ENCODE measurements at regions not wholly inside any gene's neighbourhood (a gene's known extent, or its start where the extent isn't known, plus 50 kb on each side); places are given as distances from the start of the nearest gene placed in this dataset.

DNA sequence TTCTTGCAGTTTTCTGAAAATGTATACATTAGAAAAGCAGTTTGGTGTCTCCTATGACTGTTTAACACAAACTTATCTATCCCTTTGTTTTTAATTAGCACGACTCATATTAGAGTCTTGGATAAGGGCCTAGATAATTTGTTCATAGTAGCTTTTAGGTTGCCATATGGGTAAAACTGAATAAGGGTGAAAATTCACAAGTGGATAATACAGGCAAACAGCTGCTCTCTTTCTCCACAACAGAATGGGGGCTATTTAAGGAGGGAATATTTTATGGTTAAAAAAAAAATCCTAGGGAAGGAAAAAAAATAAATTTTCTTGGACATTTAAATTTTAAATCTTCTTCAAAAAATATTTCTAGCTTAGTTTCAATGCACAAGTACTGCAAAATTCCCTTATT, 1416.1 kb downstream of the GATA3 start:
- TF ChIP-seq Cebpa-rat (IDR thresholded peaks at IDR 0.05), result no peak
- H3K4me3 ChIP-seq, result no peak overlapping the region

DNA sequence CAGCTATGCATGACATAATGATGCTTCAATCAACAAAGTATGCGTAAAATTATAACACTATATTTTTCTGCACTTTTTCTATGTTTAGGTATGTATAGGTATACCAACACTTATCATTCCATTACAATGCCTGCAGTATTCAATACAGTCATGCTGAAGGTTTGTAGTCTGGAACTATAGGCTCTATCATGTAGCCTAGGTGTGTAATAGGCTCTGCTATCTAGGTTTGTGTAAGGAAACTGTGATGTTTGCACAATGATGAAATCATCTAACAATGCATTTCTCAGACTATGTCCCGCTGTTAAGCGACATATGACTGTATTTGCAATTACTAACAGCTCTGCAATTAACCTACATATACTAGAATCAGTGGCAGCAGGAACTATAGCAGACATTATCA, 1447.5 kb downstream of the GATA3 start:
- Histone ChIP-seq H3K9me3 (replicated peaks in 1 of 11) (no peaks in the 10 kb centered on the region), H3K9ac (no peak overlapping the region), H3K36me3 (no peaks in the 10 kb centered on the region), H3K4me2 (no peak overlapping the region), H3K27me3 (no peaks in the 10 kb centered on the region), H3K4me3 (no peak overlapping the region), H3K4me1 (no peaks in the 10 kb centered on the region), H3K27ac (no peak overlapping the region), H4K20me1 (no peaks in the 10 kb centered on the region)
- no peak for TF ChIP-seq Cebpa-rat (IDR thresholded peaks at IDR 0.05)

More for the DNA sequence above, 1416.1 kb downstream of the GATA3 start:
- Histone ChIP-seq H3K9ac (no peak overlapping the region), H3K4me1 (no peaks in the 10 kb centered on the region), H3K27me3 (no peaks in the 10 kb centered on the region), H3K27ac (no peak overlapping the region), H3K9me3 (replicated peaks in 1 of 11) (no peaks in the 10 kb centered on the region), H3K36me3 (no peaks in the 10 kb centered on the region), H4K20me1 (no peaks in the 10 kb centered on the region), H3K4me2 (no peak overlapping the region)

DNA sequence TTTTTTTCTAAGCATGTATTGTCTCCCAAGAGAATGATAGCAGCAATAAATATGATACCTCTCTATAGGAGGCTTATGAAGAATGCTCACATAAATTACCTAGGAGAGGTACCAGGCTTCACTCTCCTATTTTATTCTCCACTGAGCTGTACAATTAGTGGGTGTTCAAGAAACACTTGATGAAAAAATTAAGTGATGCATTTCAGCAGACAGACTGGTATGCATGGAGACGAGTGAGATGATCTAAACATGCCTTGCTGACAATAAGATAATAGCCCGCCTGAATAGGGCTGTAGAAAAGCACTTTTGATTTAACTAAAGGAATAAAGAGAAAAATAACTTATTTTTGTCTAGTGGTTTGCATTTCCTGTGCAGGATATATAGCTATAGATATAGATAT, 1449.7 kb downstream of the GATA3 start:
- no peak overlapping the region for H3K9ac ChIP-seq
- H3K27ac ChIP-seq, result no peak overlapping the region
- no peaks in the 10 kb centered on the region for H4K20me1 ChIP-seq
- no peaks in the 10 kb centered on the region for H3K9me3 ChIP-seq (replicated peaks in 1 of 11)
- no peaks in the 10 kb centered on the region for H3K4me1 ChIP-seq
- H3K27me3 ChIP-seq, result no peaks in the 10 kb centered on the region
- no peak overlapping the region for H3K4me2 ChIP-seq
- no peaks in the 10 kb centered on the region for H3K36me3 ChIP-seq
- H3K4me3 ChIP-seq, result no peak overlapping the region
- no peak for TF ChIP-seq Cebpa-rat (IDR thresholded peaks at IDR 0.05)

DNA sequence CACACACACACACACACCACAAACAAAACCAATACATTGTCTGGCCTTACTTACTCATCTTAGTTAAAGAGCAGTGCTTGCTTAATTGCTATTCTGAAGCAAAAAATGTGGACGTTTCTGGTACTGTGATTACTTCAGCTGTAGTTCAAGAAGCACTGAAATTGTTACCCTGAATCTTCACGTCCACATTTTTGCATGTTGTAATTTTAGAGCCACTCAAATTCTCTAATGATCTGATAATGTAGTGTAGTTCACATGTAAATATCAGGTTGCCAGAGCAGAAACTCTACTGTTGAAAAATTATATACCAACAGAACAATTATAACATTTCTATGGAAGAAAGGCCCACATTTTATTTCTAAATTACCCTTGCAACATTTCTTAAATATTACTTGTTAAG, 1451.1 kb downstream of the GATA3 start:
- Histone ChIP-seq H3K9me3 (replicated peaks in 1 of 11) (no peaks in the 10 kb centered on the region), H3K36me3 (no peaks in the 10 kb centered on the region), H4K20me1 (no peaks in the 10 kb centered on the region), H3K27ac (no peak overlapping the region), H3K9ac (no peak overlapping the region), H3K4me2 (no peak overlapping the region), H3K4me1 (peaks cover 0 to 5% (median 0%) of the 10 kb centered on the region in 10 experiments; a peak in 1 of 20 replicates), H3K27me3 (no peaks in the 10 kb centered on the region), H3K4me3 (no peak overlapping the region)
- TF ChIP-seq Cebpa-rat (IDR thresholded peaks at IDR 0.05), result no peak

DNA sequence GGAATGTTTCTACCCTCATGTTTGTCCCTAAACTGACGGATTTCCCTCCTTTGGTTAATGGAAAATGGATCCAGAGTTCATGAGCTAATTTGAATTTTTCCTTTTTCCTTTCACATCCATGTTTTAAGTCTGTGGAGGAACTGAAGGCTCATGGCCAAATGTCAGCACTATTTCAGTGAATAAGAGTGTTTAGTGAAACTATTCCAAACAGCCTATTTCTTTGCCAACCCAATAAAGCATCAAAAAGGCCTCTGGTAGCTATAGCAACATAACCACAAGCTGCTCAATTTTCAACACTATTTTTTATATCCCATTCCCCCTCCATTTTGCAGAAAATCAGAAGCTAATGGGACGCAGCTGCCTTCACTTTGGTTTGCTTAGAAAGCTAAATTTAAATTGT, 1454.1 kb downstream of the GATA3 start:
- H3K9ac ChIP-seq, result no peak overlapping the region
- H3K36me3 ChIP-seq, result no peaks in the 10 kb centered on the region
- H3K27me3 ChIP-seq, result no peaks in the 10 kb centered on the region
- no peak overlapping the region for H3K4me3 ChIP-seq
- H3K4me2 ChIP-seq, result no peak overlapping the region
- no peak overlapping the region for H3K27ac ChIP-seq
- peaks cover 0 to 5% (median 0%) of the 10 kb centered on the region in 10 experiments; a peak in 1 of 20 replicates for H3K4me1 ChIP-seq
- no peak for TF ChIP-seq Cebpa-rat (IDR thresholded peaks at IDR 0.05)
- no peaks in the 10 kb centered on the region for H3K9me3 ChIP-seq (replicated peaks in 1 of 11)
- H4K20me1 ChIP-seq, result no peaks in the 10 kb centered on the region

DNA sequence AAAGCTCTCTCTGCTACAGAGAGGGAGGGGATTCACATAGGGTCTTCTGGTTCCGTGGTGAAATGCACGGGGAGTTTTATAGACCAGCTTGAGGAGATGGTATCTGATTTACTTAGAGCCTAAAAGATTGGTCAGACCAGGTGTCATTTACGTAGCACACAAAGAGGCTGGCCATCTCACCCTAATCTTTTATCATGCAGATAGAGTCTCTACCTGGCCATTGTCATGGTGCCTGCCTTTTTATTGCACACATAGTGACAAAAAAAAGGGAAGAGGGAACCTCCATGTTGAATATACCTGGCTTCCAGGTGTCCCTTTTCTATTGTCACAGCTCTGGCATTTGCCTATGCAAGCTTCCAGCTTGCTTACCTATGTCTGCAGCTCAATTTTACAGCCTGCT, 1456.1 kb downstream of the GATA3 start:
- Histone ChIP-seq H3K9ac (no peak overlapping the region), H3K9me3 (replicated peaks in 1 of 11) (no peaks in the 10 kb centered on the region), H4K20me1 (no peaks in the 10 kb centered on the region), H3K36me3 (no peaks in the 10 kb centered on the region), H3K4me3 (no peak overlapping the region), H3K4me1 (peaks cover 0 to 5% (median 0%) of the 10 kb centered on the region in 10 experiments; a peak in 1 of 20 replicates), H3K27me3 (no peaks in the 10 kb centered on the region), H3K27ac (no peak overlapping the region), H3K4me2 (no peak overlapping the region)
- TF ChIP-seq Cebpa-rat (IDR thresholded peaks at IDR 0.05), result no peak

DNA sequence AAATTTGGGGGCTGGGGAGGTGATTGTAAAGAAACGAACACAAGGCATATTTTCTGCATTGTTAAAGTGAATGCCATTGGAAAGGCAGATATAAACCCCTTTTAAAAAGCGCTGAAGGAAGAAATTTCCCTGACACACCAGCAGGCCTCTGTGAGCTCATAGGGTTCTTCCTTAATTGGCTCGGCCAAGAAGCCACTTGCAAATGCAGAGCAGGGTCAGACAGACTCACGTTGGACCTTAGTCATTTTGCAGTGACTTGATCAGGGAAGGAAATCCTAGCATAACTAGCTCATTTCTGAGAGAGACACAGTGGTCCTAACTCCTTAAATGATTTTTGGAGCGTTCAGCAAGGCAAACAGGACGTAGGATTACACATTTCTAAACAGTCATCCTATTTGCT, 1461.4 kb downstream of the GATA3 start:
- H3K36me3 ChIP-seq, result no peaks in the 10 kb centered on the region
- H3K4me1 ChIP-seq, result no peaks in the 10 kb centered on the region
- H3K9me3 ChIP-seq (replicated peaks in 1 of 11), result 0 out of 22 replicates have a peak, but pooled peaks cover 0 to 4% (median 0%) of the 10 kb centered on the region in 11 experiments
- H3K9ac ChIP-seq, result no peak overlapping the region
- H4K20me1 ChIP-seq, result no peaks in the 10 kb centered on the region
- no peak overlapping the region for H3K4me3 ChIP-seq
- no peak for TF ChIP-seq Cebpa-rat (IDR thresholded peaks at IDR 0.05)
- H3K4me2 ChIP-seq, result no peak overlapping the region
- no peaks in the 10 kb centered on the region for H3K27me3 ChIP-seq
- H3K27ac ChIP-seq, result no peak overlapping the region

DNA sequence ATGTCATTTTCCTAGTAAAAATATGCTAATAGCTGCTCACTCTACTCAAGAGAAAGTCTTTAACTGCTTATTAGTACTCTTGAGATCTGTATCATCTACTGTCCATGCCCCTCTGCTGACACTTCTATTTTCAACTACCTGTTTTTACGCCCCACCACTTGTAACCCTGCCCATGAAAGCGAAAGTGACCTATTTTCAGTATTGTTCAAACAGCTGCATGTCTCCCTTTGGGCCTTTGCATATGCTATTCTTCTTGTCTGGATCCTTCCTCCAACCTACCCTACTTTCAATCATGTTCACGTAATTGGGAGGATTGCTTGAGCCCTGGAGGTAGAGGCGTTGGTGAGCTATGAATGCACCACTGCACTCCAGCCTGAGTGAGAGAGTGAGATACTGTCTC, 1481.3 kb downstream of the GATA3 start:
- TF ChIP-seq Cebpa-rat (IDR thresholded peaks at IDR 0.05), result no peak
- no peaks in the 10 kb centered on the region for H3K27me3 ChIP-seq
- no peaks in the 10 kb centered on the region for H3K9me3 ChIP-seq (replicated peaks in 1 of 11)
- no peak overlapping the region for H3K27ac ChIP-seq
- peaks cover 0 to 10% (median 0%) of the 10 kb centered on the region in 10 experiments; a peak in 1 of 20 replicates for H3K4me1 ChIP-seq
- H3K4me2 ChIP-seq, result peak overlapping the region in 2 of 11 experiments; percentile 14 to 35; a peak in 3 of 22 replicates
- no peak overlapping the region for H3K9ac ChIP-seq
- no peak overlapping the region for H3K4me3 ChIP-seq
- H3K36me3 ChIP-seq, result no peaks in the 10 kb centered on the region
- no peaks in the 10 kb centered on the region for H4K20me1 ChIP-seq

DNA sequence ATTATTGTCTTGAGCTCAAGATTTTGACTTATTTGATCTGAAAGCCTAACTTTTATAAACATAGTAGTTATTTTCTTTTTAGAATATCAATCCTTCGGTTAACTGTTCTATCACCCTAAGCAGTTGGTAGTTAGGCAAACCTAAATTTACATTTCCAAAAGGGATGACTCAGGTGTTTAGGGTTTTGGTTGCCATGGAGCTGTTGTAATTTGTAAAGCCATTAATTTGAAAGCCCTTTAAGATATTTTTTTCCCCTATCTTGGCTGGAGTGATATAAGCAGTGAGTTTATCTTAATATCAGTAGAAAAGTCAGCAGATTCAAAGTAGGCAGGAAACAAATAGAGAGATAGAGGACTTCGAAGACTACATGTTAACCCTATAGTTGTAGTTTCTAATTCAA, 1472.6 kb upstream of the CELF2 start:
- H3K36me3 ChIP-seq, result no peaks in the 10 kb centered on the region
- no peaks in the 10 kb centered on the region for H3K9me3 ChIP-seq (replicated peaks in 1 of 11)
- no peak overlapping the region for H3K4me3 ChIP-seq
- no peak overlapping the region for H3K4me2 ChIP-seq
- no peak for TF ChIP-seq Cebpa-rat (IDR thresholded peaks at IDR 0.05)
- H3K27me3 ChIP-seq, result no peaks in the 10 kb centered on the region
- H3K27ac ChIP-seq, result no peak overlapping the region
- H3K4me1 ChIP-seq, result no peaks in the 10 kb centered on the region
- H4K20me1 ChIP-seq, result no peaks in the 10 kb centered on the region
- no peak overlapping the region for H3K9ac ChIP-seq

DNA sequence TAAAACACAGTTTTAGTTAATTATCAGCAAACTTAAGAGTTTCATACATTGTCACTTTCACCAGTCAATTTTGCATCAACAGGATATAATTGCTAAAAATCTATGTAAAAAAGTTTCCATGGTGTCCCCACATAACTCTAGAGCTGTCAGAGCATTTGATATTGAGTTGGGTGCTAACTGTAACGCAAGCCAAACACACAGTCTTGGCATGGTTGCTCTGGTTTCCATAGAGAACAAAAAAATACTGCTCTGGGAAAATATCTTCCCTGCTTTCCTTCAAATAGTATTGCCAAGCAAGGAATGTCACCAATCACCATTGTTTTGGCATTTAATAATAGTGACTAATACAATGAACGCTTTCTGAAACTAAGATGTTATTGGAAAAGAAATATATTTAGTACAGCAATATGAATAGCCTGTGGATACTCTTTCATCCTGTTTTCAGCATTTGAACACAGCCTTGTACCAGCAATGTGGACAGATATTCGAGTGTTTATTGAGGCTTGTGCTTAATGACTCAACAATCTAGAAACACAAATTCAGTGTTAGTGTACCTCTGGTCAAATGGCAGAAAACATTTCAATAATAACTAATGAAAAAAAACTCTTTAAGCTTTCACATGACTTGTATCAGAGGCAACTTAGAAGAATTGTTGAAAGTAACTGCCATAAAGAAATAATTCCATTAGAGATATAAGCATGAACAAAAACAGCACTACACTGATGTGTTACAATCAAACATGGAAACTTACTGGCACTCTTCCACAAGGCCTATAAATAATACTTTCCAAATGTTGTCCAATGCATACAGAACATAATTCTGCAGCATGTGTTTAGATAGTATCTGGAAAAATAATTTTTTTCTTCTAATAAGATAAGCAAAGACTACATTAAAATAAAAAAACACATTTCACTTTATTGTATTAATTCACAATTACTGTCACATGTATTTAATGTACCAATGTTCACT, 1469.5 kb upstream of the CELF2 start:
- no peak for TF ChIP-seq Cebpa-rat (IDR thresholded peaks at IDR 0.05)
- Histone ChIP-seq H3K4me3 (no peak overlapping the region), H3K36me3 (no peaks in the 10 kb centered on the region), H3K4me1 (no peaks in the 10 kb centered on the region), H3K4me2 (no peak overlapping the region), H3K27me3 (no peaks in the 10 kb centered on the region), H4K20me1 (no peaks in the 10 kb centered on the region), H3K9me3 (replicated peaks in 1 of 11) (peaks cover 0 to 7% (median 0%) of the 10 kb centered on the region in 11 experiments; a peak in 3 of 22 replicates), H3K27ac (no peak overlapping the region), H3K9ac (no peak overlapping the region)
